GM12801 (cell line): ENCODE measurements at regions not wholly inside any gene's neighbourhood (a gene's known extent, or its start where the extent isn't known, plus 50 kb on each side); places are given as distances from the start of the nearest gene placed in this dataset.

Experiments used
- TF ChIP-seq, protein P1 (sequence below): IDR thresholded peaks from one replicate; pipeline ENCODE4 v1.5.1; 2011; ENCODE audit warnings: control low read depth; ENCODE audit not compliant: insufficient read length; ENCODE audit errors: extremely low read depth

DNA sequence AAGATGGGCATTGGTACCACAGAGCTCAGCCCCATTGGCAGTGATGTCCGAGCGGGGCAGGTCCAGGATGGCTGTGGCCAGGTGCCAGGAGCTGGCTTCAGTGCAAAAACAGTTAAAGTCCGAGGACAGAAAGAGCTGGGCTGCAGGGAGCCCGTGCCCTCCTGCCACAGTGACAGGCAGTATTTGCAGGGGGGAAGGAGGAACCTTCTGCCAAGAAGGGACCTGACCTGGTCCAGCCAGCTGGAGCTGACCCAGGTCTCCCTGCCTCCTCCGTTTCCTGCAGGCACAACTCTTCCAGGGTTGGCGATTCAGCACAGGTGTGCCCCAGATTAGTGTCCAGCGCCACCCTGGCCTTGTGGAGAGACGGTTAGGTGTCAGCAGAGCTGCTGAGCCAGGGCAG, 199.0 kb downstream of the ENGASE start:
- TF ChIP-seq, protein P1, sequence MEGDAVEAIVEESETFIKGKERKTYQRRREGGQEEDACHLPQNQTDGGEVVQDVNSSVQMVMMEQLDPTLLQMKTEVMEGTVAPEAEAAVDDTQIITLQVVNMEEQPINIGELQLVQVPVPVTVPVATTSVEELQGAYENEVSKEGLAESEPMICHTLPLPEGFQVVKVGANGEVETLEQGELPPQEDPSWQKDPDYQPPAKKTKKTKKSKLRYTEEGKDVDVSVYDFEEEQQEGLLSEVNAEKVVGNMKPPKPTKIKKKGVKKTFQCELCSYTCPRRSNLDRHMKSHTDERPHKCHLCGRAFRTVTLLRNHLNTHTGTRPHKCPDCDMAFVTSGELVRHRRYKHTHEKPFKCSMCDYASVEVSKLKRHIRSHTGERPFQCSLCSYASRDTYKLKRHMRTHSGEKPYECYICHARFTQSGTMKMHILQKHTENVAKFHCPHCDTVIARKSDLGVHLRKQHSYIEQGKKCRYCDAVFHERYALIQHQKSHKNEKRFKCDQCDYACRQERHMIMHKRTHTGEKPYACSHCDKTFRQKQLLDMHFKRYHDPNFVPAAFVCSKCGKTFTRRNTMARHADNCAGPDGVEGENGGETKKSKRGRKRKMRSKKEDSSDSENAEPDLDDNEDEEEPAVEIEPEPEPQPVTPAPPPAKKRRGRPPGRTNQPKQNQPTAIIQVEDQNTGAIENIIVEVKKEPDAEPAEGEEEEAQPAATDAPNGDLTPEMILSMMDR: no peak

DNA sequence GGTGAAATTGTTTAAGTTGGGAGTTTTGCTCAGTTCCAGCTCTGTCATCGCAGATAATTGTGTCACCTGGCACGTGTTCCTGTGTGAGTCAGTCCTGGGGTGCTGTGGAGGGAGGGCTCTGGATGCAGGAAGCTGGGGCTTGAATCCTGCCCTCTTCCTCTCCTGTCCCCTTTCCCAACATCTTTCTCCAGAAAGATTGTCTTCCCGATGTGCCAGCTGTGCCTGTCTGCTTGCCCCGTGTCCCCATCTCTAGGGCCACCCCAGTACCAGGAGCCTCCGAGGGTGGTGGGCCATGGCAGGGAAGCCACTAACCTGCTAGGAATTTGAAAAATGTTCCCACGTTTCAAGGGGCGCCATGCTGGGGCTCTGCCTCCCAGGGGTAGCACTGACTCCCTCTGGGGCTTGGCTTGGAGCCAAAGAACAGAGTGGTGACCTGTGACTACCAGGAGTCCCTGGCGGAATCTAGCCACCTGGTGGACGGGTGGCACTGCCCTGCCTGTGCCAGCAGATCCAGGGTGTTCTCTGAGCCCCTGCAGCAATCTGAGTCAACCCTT, 198.1 kb downstream of the ENGASE start:
- TF ChIP-seq, protein P1: no peak

DNA sequence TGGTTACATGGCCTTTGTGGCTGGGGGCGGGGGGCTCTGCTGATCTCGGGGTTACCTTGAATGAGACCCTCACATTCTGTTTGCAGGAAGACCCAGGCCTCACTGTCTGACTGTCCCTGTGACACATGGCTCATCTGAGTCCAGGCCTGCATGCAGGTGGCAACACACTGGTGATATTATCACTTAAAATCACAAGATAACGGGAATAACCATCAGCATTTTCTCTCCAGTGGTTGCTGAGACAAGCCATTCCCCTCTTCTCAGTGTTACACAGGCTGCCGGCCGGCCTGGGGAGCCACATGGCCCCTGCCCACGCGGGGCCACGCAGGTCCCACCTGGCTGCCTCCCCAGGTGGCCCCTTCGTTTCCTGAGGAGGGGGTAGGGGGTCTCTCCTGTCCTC, 197.6 kb downstream of the ENGASE start:
- TF ChIP-seq, protein P1: no peak

DNA sequence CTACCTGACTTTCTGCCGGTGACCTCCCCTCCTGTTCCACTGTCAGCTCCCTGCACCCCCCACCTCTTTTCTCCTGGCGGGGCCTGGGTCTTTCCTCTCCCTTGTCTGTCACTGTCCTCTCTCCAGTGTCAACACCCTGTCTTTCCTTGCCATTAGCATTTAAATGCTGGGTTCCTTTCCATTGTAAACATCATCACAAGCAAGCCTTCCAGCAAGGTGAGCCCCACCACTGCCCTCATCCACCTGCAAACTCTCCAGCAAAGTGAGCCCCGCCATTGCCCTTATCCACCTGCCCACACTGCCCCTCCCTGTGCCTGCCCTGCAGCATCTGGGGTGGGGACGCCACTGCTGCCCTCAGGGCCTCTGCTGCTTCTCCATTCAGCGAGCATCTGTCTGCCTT, 195.0 kb downstream of the ENGASE start:
- TF ChIP-seq, protein P1: no peak

DNA sequence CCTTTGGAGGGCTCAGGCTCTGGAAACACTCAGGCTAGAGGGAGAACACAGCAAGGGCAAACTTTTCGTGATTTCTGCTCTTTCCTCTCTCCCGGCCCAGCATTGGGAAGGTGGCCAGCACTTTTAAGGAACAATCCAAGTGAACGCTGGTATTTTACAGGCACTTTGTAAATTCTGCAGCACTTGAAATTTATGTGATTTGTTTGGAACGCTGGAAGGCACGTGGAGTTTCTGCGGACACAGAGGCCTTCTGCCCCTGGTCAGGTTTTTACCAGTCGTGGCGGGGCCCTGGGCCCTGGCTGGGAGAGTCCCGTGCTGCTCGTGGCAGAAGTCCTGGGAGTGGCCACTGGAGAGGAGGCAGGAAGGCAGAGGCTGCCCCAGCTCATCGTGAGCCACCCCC, 188.6 kb downstream of the ENGASE start:
- TF ChIP-seq, protein P1: no peak

DNA sequence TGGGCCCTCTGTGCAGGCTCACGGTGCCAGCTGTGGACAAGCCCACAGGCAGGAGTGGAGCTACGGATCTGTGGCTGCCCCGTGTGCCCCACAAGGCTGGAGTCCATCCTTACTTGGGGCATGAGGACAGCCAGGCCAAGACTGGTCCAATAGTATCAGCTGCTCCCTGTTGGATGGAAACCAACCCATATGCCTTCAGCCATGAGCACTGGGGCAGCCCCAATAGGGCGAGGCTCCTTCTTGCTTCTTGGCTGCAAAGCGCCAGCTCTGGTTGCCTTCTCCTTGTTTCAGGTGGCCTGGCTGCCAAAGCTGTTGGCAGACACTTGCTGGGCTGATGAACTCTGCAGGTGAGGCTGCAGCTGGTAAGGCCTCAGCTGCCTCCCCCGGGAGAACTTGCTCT, 188.0 kb downstream of the ENGASE start:
- TF ChIP-seq, protein P1: no peak

DNA sequence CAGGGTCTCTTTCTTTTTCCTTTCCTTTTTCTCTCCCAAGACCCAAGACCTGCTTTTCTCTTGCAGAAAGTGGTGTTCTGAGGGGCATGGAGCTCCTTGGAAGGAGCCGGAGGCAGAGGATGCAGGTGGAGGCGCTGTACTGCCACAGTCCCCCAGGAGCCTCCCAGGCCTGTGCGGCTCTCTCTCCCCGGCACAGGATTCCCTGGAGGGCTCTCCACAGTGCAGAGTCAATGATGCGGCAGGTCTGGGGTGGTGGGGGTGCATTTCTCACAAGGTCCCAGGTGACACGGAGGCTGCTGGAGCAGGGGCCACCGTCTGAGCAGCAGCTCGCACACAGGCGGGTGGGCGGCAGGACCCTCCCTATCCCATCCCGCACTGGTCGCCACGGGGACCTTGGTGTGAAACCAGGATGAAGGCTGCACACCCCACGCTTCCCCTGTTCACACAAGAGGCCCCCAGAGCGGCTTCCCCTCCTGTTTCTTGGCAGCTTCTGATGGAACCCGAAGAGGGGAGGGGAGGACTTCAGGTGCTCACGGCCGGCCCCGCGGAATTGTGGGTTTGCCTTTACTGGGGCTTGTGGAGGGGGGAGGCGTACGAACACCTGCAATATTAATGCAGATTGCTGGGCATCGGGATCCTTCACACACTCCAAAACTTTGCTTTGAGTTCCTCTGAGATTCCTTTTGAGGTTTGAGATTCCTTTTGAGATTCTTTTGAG, 186.9 kb downstream of the ENGASE start:
- TF ChIP-seq, protein P1: no peak
